NCI-H82 (cell line): ENCODE measurements at regions not wholly inside any gene's neighbourhood (a gene's known extent, or its start where the extent isn't known, plus 50 kb on each side); places are given as distances from the start of the nearest gene placed in this dataset.
"Not testable (repeated sequence)": the region's sequence is repeated elsewhere in the genome, so short reads cannot be mapped to it uniquely, and the experiment has no call there.

Source experiments
- DNase-seq: peaks from one replicate; lab custom pipeline; 2025; lab: John Stamatoyannopoulos, UW

DNA sequence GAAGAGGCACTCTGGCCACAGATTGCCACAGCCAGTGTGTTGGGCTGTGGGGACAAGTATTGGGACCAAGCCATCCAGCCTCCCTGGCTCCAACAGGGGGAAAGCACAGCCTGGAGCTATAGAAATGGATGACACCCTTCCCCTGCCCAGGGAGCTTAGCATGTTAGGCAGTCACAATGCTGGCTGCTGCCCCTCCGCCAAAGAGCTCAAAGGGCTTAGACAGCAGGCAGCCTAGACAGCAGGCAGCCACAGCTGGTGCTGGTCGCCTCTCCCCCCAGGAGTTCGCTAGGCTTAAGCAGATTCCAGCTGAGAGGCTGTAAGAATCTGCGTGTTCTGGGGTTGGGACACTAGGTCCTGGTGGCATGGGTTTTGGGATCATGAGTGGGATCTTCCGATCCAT, 94.5 kb upstream of the MXRA5 start:
- peak; percentile 81 for DNase-seq

DNA sequence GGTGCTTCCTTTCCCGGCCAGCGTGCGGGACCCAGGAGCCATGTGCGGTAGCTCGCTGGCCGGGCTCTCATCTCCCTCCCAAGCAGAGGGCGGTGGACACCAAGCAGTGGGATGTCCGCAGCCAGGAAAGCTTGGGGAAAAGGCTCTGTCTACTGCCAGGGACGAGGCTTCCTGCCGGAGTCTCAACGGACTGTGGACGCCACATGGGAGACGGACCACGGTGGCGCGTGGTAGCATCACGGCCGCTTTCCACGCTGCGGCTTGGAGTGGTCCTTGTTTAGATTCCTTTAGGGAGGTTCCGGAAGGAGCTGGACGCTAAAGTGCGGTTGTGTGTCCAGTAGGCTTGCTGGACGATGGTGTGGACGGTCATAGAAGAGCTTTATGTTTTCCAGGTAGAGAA, 89.5 kb upstream of the MXRA5 start:
- DNase-seq = not testable (repeated sequence)

DNA sequence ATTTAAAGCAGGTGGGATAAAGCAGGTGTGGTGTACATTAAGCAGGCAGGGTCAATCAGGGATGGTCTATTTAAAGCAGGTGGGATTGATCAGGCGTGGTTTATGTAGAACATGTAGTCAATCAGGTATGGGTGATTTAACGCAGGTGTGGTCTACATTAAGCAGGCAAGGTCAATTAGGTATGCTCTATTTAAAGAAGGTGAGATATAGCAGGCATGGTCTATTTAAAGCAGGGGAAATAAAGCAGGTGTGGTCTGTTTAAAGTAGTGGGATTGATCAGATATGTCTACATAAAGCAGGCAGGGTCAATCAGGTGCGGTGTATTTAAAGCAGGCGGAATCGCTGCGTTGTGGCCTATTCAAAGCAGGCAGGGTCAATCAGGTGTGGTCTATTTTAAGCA, 88.6 kb upstream of the MXRA5 start:
- no peak for DNase-seq

- no peak for DNase-seq
Observed at GRCh38 chrX:3428792-3429191, 82.3 kb upstream of the MXRA5 start.

DNA sequence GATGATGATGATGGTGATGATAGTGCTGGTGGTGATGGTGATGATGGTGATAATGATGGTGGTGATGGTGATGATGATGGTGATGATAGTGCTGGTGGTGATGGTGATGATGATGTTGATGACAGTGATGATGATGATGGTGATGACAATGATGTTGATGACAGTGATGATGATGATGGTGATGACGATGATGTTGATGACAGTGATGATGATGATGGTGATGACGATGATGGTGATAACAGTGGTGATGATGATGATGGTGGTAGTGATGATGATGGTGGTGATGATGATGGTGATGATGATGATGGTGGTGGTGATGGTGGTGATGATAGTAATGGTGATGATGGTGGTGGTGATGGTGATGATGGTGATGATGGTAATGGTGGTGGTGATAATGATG, 80.1 kb upstream of the MXRA5 start:
- DNase-seq = no peak

DNA sequence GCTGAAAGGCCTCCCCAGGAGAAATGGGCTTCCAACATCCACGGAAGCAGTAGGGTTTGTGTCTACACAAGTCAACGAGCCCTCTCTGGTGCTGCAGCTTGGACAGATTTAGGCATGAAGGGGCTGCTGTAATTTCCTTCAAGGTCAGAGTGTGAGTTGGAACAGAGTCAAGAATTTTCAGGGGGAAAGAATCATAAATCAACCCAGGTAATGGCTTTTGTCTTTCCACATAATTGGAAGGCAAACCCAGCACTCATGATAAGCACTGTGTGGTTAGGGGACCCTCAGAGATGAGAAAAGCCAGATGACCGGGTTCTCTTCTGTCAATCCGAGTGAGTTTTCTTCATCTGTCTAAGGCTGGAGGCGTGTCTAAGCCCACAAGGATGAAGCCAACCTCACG, 78.6 kb upstream of the MXRA5 start:
- DNase-seq = no peak

GRCh38 chrX:3420316-3420715, 73.9 kb upstream of the MXRA5 start:
- no peak for DNase-seq

DNA sequence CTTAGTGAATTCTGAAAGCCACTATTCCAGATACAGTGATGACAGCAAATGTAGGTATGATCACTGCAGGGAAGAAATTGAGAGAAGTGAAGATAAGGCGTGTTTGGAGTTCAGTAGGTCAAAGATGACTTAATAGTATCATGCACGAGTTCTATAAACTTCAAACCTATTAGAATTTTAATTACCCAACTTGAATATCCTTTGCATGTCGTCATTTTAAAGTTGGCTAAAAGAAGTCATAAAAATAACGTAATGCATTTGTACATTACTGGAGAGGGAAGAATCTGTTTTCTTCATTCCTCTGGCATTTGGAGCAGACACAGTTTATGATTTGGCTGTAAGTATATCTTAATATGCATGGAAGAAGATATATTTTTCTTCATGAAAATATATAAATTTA, 68.6 kb upstream of the MXRA5 start:
- DNase-seq = no peak

- DNase-seq = not testable (repeated sequence)
Observed at GRCh38 chrX:3411626-3412025, 65.2 kb upstream of the MXRA5 start.

DNA sequence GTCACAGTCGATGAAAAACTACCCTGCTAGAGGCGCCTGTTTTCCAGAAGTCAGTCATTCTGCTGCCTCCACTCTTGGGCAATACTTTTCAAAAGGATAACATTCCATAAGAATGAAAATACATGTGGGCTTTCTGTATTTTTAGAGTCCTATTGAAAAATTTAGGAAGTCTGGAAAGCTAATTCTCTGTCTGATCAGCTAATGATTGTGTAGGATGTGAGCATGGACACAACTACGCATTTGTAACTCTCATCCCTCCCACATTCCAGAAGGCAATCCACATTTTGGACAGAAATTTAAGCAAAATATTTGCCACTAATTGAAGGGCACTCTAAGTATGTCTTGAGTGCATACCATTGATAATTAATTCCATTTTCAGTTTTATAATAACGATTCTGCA, 63.5 kb upstream of the MXRA5 start:
- not testable (repeated sequence) for DNase-seq

GRCh38 chrX:3407781-3408180, 61.3 kb upstream of the MXRA5 start:
- DNase-seq = no peak

DNA sequence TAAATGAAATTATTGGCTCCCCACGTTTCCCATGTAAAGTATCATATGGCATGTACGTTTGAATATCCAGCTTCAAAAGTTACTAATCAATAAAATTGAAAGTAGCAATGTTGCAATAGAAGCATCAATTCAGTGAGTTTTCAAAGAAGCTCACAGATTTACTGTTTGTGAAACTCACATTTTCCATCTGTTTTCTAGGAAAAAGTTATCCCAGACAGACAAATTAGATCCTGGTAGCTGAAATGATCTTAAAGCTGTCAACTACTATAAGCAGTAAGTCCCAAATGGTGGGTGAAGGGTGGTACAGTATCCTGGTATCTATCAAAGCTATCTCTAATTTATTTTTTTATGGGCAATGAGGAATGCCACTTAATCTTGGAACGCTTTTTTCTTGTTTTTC, 60.7 kb upstream of the MXRA5 start:
- DNase-seq = no peak

DNA sequence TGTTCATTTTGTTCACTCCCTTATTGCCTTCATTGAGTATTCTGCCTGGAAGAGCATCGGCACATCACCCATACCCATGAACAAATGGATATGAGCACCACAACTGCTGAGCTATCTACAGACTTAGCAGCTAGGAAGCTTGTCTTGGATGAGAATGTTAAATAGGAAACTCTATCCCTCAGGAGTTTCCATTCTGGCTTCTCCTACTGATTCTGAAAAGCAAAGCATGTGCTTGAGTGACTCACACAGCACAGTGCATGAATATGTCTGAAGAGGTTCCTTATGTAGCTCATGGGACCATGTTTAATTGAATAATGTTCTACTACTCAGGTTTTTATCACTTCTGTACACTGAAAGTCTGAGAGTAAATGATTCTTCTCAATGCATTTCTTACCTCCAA, 57.3 kb upstream of the MXRA5 start:
- no peak for DNase-seq
